Uterus (tissue), 2 donors: ENCODE measurements at regions not wholly inside any gene's neighbourhood (a gene's known extent, or its start where the extent isn't known, plus 50 kb on each side); places are given as distances from the start of the nearest gene placed in this dataset.

Experiments used
- POLR2A ChIP-seq, 2 donors: fragments of 450-650 bp; IDR thresholded peaks; one replicate each; pipeline ENCODE4 v1.6.1; 2016; ENCODE audit warnings: antibody characterized with exemption in 2 of 2, mild to moderate bottlenecking in 1 of 2, moderate library complexity in 1 of 2
- TF ChIP-seq, protein P1 (sequence below), 4 experiments: fragments of 200-600 bp in 2 of 4; fragments of 450-650 bp in 2 of 4; sonication (generic) in 2 of 4; IDR thresholded peaks; one replicate each; pipeline ENCODE4 v1.5.1; 2016 to 2019; ENCODE audit warnings: antibody characterized with exemption in 4 of 4, mild to moderate bottlenecking in 2 of 4, moderate library complexity in 1 of 4

- no peak for TF ChIP-seq POLR2A (IDR thresholded peaks at IDR 0.05)
- TF ChIP-seq, protein P1, sequence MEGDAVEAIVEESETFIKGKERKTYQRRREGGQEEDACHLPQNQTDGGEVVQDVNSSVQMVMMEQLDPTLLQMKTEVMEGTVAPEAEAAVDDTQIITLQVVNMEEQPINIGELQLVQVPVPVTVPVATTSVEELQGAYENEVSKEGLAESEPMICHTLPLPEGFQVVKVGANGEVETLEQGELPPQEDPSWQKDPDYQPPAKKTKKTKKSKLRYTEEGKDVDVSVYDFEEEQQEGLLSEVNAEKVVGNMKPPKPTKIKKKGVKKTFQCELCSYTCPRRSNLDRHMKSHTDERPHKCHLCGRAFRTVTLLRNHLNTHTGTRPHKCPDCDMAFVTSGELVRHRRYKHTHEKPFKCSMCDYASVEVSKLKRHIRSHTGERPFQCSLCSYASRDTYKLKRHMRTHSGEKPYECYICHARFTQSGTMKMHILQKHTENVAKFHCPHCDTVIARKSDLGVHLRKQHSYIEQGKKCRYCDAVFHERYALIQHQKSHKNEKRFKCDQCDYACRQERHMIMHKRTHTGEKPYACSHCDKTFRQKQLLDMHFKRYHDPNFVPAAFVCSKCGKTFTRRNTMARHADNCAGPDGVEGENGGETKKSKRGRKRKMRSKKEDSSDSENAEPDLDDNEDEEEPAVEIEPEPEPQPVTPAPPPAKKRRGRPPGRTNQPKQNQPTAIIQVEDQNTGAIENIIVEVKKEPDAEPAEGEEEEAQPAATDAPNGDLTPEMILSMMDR (IDR thresholded peaks at IDR 0.05) = no peak
Observed at GRCh38 chr13:71922194-71922593, 55.2 kb upstream of the DACH1 start.
